ENCODE measurements at regions not wholly inside any gene's neighbourhood (a gene's known extent, or its start where the extent isn't known, plus 50 kb on each side); places are given as distances from the start of the nearest gene placed in this dataset.

DNA sequence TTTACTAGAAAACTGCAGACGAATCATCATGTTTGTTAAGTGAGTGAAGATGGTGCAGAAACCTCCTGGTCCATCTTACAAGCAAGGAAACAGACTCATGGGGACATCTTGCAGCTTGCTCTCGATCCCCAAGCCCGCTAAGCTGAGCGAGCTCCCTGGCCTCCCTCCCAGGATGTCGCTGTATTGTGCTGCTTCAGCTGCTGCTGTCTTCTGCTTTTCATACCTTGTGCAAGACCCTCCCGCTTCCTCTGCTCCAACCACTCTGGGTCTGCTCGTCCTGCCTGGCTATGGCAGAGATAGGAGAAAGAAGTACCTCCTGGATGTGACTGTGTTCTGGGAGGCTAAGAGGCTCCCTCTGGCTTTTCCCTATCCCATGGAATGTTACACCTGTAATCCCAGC lies 285.2 kb upstream of the FZD8 start:
- Histone ChIP-seq H3K79me2 (ENCODE audit: insufficient read depth, low read depth) (no peaks in the 10 kb centered on the region), H4K20me1 (ENCODE audit: insufficient read depth) (no peaks in the 10 kb centered on the region), H3K27ac (no peak overlapping the region), H2AFZ (ENCODE audit: low read depth) (no peak overlapping the region), H3K9ac (no peak overlapping the region), H3K4me1 (ENCODE audit: low read depth, poor library complexity, severe bottlenecking) (peaks cover 6% of the 10 kb centered on the region), H3K27me3 (ENCODE audit: insufficient read depth, low read depth) (no peaks in the 10 kb centered on the region), H3K36me3 (ENCODE audit: insufficient read depth) (no peaks in the 10 kb centered on the region), H3K4me3 (IDR thresholded peaks at IDR 0.05; ENCODE audit: insufficient read depth, low read depth, low read length) (no peak overlapping the region), H3K4me2 (no peak overlapping the region)
- TF ChIP-seq CTCF (conservative IDR thresholded peaks at IDR 0.05; ENCODE audit: low read depth, low read length): no peak

DNA sequence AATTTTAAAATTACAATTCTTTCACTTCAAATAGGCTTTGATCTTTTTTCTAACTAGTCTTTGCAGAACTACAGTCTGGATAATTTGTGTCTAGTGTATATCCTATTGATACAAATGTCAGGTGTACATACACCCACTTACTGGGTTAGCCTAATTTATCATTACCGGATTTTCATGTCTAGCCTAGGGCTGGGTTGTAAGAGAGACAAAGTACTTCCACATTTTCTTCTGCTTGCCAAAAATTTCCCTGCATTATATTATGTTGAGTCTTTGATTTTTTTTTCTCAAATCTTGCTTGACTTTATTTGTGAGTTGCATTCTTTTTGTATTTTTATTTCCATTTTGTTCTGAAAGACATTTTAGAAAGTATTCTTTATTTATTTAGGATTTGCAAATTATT lies 284.8 kb upstream of the FZD8 start:
- no peak for TF ChIP-seq CTCF (conservative IDR thresholded peaks at IDR 0.05; ENCODE audit: low read depth, low read length)
- no peak overlapping the region for H3K4me2 ChIP-seq
- no peaks in the 10 kb centered on the region for H4K20me1 ChIP-seq (ENCODE audit: insufficient read depth)
- no peak overlapping the region for H3K27ac ChIP-seq
- H3K4me1 ChIP-seq (ENCODE audit: low read depth, poor library complexity, severe bottlenecking): peaks cover 6% of the 10 kb centered on the region
- no peak overlapping the region for H2AFZ ChIP-seq (ENCODE audit: low read depth)
- H3K4me3 ChIP-seq (IDR thresholded peaks at IDR 0.05; ENCODE audit: insufficient read depth, low read depth, low read length): no peak overlapping the region
- no peaks in the 10 kb centered on the region for H3K79me2 ChIP-seq (ENCODE audit: insufficient read depth, low read depth)
- H3K27me3 ChIP-seq (ENCODE audit: insufficient read depth, low read depth): no peaks in the 10 kb centered on the region
- no peaks in the 10 kb centered on the region for H3K36me3 ChIP-seq (ENCODE audit: insufficient read depth)
- no peak overlapping the region for H3K9ac ChIP-seq

DNA sequence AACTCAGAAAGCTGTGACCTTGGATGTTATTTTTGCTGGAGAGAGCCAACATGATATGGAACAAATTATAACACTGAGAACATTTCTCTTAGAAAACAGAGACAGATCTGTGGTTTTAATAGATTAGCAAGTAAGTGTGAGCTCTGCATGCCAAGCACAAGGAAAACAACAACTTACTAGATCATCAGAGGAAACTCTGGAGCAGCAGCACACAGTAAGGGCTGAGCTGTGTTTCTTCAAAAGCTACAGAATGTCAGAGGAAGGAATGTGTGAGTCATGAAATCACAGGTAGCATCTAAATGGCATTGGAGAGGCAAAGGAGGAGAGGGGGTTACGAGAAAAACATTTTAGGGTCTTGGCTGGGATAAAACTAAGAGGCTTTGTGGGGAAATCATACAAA lies 283.4 kb upstream of the FZD8 start:
- no peaks in the 10 kb centered on the region for H4K20me1 ChIP-seq (ENCODE audit: insufficient read depth)
- peaks cover 6% of the 10 kb centered on the region for H3K4me1 ChIP-seq (ENCODE audit: low read depth, poor library complexity, severe bottlenecking)
- no peak overlapping the region for H3K9ac ChIP-seq
- H3K79me2 ChIP-seq (ENCODE audit: insufficient read depth, low read depth): no peaks in the 10 kb centered on the region
- no peak for TF ChIP-seq CTCF (conservative IDR thresholded peaks at IDR 0.05; ENCODE audit: low read depth, low read length)
- H3K4me2 ChIP-seq: no peak overlapping the region
- no peaks in the 10 kb centered on the region for H3K36me3 ChIP-seq (ENCODE audit: insufficient read depth)
- no peaks in the 10 kb centered on the region for H3K27me3 ChIP-seq (ENCODE audit: insufficient read depth, low read depth)
- H2AFZ ChIP-seq (ENCODE audit: low read depth): no peak overlapping the region
- H3K27ac ChIP-seq: no peak overlapping the region
- H3K4me3 ChIP-seq (IDR thresholded peaks at IDR 0.05; ENCODE audit: insufficient read depth, low read depth, low read length): no peak overlapping the region

DNA sequence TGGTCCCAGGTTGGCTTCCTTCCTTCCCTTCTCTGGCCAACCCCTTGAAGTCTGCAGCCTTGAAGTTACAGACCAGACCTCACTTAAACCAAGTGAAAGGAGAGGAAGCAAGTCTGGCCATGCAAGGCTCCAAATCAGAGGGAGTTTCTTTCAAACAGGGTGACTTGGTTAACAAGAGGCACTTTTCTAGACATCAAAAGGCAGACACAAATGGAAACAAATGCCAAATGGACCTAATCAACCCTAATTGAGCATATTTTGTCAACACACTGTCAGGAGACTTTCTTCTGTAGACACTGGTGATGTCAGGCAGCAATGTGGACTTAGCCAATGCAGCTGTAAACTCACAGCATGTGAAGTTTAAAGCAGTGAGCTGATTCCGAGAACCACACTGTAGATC lies 282.7 kb upstream of the FZD8 start:
- Histone ChIP-seq H3K79me2 (ENCODE audit: insufficient read depth, low read depth) (no peaks in the 10 kb centered on the region), H3K4me2 (no peak overlapping the region), H3K27me3 (ENCODE audit: insufficient read depth, low read depth) (no peaks in the 10 kb centered on the region), H3K36me3 (ENCODE audit: insufficient read depth) (no peaks in the 10 kb centered on the region), H3K4me3 (IDR thresholded peaks at IDR 0.05; ENCODE audit: insufficient read depth, low read depth, low read length) (no peak overlapping the region), H3K9ac (no peak overlapping the region), H3K27ac (no peak overlapping the region), H2AFZ (ENCODE audit: low read depth) (no peak overlapping the region), H3K4me1 (ENCODE audit: low read depth, poor library complexity, severe bottlenecking) (peaks cover 6% of the 10 kb centered on the region), H4K20me1 (ENCODE audit: insufficient read depth) (no peaks in the 10 kb centered on the region)
- TF ChIP-seq CTCF (conservative IDR thresholded peaks at IDR 0.05; ENCODE audit: low read depth, low read length): no peak

Measured in KMS-11 (cell line).